ENCODE measurements at regions not wholly inside any gene's neighbourhood (a gene's known extent, or its start where the extent isn't known, plus 50 kb on each side); places are given as distances from the start of the nearest gene placed in this dataset.

- TF ChIP-seq REST (IDR thresholded peaks at IDR 0.05; ENCODE audit: low read depth) (no peak), NFIC (IDR thresholded peaks at IDR 0.05) (no peak), CREB1 (IDR thresholded peaks at IDR 0.05; ENCODE audit: low read depth) (no peak)
Measured at GRCh38 chr16:6969594-6969993, 363.1 kb upstream of the RBFOX1 start.

Data from Ishikawa (cell line).